ENCODE measurements at regions not wholly inside any gene's neighbourhood (a gene's known extent, or its start where the extent isn't known, plus 50 kb on each side); places are given as distances from the start of the nearest gene placed in this dataset.

GRCh38 chr20:62545901-62546525, 70.2 kb upstream of the GATA5 start:
- DNase-seq (ENCODE audit: low spot score): no peak

GRCh38 chr20:62546606-62547005, 70.8 kb upstream of the GATA5 start:
- no peak for DNase-seq (ENCODE audit: low spot score)

GRCh38 chr20:62547364-62547763, 71.6 kb upstream of the GATA5 start:
- no peak for DNase-seq (ENCODE audit: low spot score)

GRCh38 chr20:62548471-62548870, 72.7 kb upstream of the GATA5 start:
- no peak for DNase-seq (ENCODE audit: low spot score)

- DNase-seq (ENCODE audit: low spot score): no peak
These were observed 73.2 kb upstream of the GATA5 start for GRCh38 chr20:62549029-62549428.

- no peak for DNase-seq (ENCODE audit: low spot score)
These were observed 73.8 kb upstream of the GATA5 start for GRCh38 chr20:62549499-62550086.

GRCh38 chr20:62550087-62550632, 74.4 kb upstream of the GATA5 start:
- no peak for DNase-seq (ENCODE audit: low spot score)

- no peak for DNase-seq (ENCODE audit: low spot score)
These were observed 75.9 kb upstream of the GATA5 start for GRCh38 chr20:62551407-62552323.

- no peak for DNase-seq (ENCODE audit: low spot score)
These were observed 76.8 kb upstream of the GATA5 start for GRCh38 chr20:62552613-62553012.

GRCh38 chr20:62553136-62553837, 77.5 kb upstream of the GATA5 start:
- no peak for DNase-seq (ENCODE audit: low spot score)

GRCh38 chr20:62553838-62554161, 78.0 kb upstream of the GATA5 start:
- DNase-seq (ENCODE audit: low spot score): no peak

- DNase-seq (ENCODE audit: low spot score): no peak
These were observed 78.6 kb upstream of the GATA5 start for GRCh38 chr20:62554214-62554897.

GRCh38 chr20:62554898-62555641, 79.3 kb upstream of the GATA5 start:
- DNase-seq (ENCODE audit: low spot score): no peak

- DNase-seq (ENCODE audit: low spot score): no peak
These were observed 80.0 kb upstream of the GATA5 start for GRCh38 chr20:62555642-62556420.

GRCh38 chr20:62557462-62557861, 81.7 kb upstream of the GATA5 start:
- no peak for DNase-seq (ENCODE audit: low spot score)

GRCh38 chr20:62557999-62558408, 82.2 kb upstream of the GATA5 start:
- DNase-seq (ENCODE audit: low spot score): no peak

GRCh38 chr20:62558779-62559178, 83.0 kb upstream of the GATA5 start:
- no peak for DNase-seq (ENCODE audit: low spot score)

GRCh38 chr20:62560162-62560561, 82.1 kb upstream of the SLCO4A1 start:
- DNase-seq (ENCODE audit: low spot score): no peak

- no peak for DNase-seq (ENCODE audit: low spot score)
These were observed 81.1 kb upstream of the SLCO4A1 start for GRCh38 chr20:62561182-62561581.

GRCh38 chr20:62561948-62562347, 80.4 kb upstream of the SLCO4A1 start:
- no peak for DNase-seq (ENCODE audit: low spot score)

All from AG08395 (cell line).